ENCODE measurements at regions not wholly inside any gene's neighbourhood (a gene's known extent, or its start where the extent isn't known, plus 50 kb on each side); places are given as distances from the start of the nearest gene placed in this dataset.

- Histone ChIP-seq H4K20me1 (ENCODE audit: insufficient read depth, poor library complexity, severe bottlenecking) (no peaks in the 10 kb centered on the region), H2AFZ (no peak overlapping the region), H3K4me2 (no peak overlapping the region), H3K27me3 (no peaks in the 10 kb centered on the region), H3K4me3 (no peak overlapping the region), H3K4me1 (ENCODE audit: insufficient read depth) (no peaks in the 10 kb centered on the region), H3K27ac (no peak overlapping the region), H3K9me3 (ENCODE audit: low read depth) (no peaks in the 10 kb centered on the region), H3K79me2 (no peaks in the 10 kb centered on the region), H3K36me3 (replicated peaks; ENCODE audit: insufficient read depth, low read depth) (no peaks in the 10 kb centered on the region), H3K9me2 (replicated peaks; ENCODE audit: insufficient read depth) (no peaks in the 10 kb centered on the region)
- no peak for TF ChIP-seq EZH2phosphoT487 (IDR thresholded peaks at IDR 0.05; ENCODE audit: low read depth, severe bottlenecking, unreplicated experiment)
- no peak for TF ChIP-seq CTCF (IDR thresholded peaks at IDR 0.05; ENCODE audit: poor library complexity)
- TF ChIP-seq EZH2 (IDR thresholded peaks at IDR 0.05; ENCODE audit: borderline replicate concordance), result no peak
- DNase-seq (ENCODE audit: low spot score), result no peak
- WGBS (ENCODE audit: low lambda C conversion rate, missing lambda C conversion rate), result 74% methylated on average over 14 of the region's 14 CpGs
Measured at GRCh38 chr13:100811024-100811865, 136.7 kb upstream of the TMTC4 start.

GRCh38 chr13:100810481-100810880 is 135.9 kb upstream of the TMTC4 start:
- Histone ChIP-seq H3K36me3 (replicated peaks; ENCODE audit: insufficient read depth, low read depth) (no peaks in the 10 kb centered on the region), H4K20me1 (ENCODE audit: insufficient read depth, poor library complexity, severe bottlenecking) (no peaks in the 10 kb centered on the region), H3K79me2 (no peaks in the 10 kb centered on the region), H3K4me1 (ENCODE audit: insufficient read depth) (no peaks in the 10 kb centered on the region), H3K4me2 (no peak overlapping the region), H3K27me3 (no peaks in the 10 kb centered on the region), H3K9me3 (ENCODE audit: low read depth) (no peaks in the 10 kb centered on the region), H3K4me3 (no peak overlapping the region), H3K9me2 (replicated peaks; ENCODE audit: insufficient read depth) (no peaks in the 10 kb centered on the region), H3K27ac (no peak overlapping the region), H2AFZ (no peak overlapping the region)
- whole genome bisulfite sequencing (ENCODE audit: low lambda C conversion rate, missing lambda C conversion rate), result 90% methylated on average over 3 of the region's 3 CpGs
- DNase-seq (ENCODE audit: low spot score), result no peak
- no peak for TF ChIP-seq EZH2 (IDR thresholded peaks at IDR 0.05; ENCODE audit: borderline replicate concordance)
- TF ChIP-seq EZH2phosphoT487 (IDR thresholded peaks at IDR 0.05; ENCODE audit: low read depth, severe bottlenecking, unreplicated experiment), result no peak
- no peak for TF ChIP-seq CTCF (IDR thresholded peaks at IDR 0.05; ENCODE audit: poor library complexity)

- Histone ChIP-seq H3K36me3 (replicated peaks; ENCODE audit: insufficient read depth, low read depth) (no peaks in the 10 kb centered on the region), H3K9me3 (ENCODE audit: low read depth) (no peaks in the 10 kb centered on the region), H3K4me1 (ENCODE audit: insufficient read depth) (no peaks in the 10 kb centered on the region), H3K4me3 (no peak overlapping the region), H3K79me2 (no peaks in the 10 kb centered on the region), H3K9me2 (replicated peaks; ENCODE audit: insufficient read depth) (no peaks in the 10 kb centered on the region), H2AFZ (no peak overlapping the region), H4K20me1 (ENCODE audit: insufficient read depth, poor library complexity, severe bottlenecking) (no peaks in the 10 kb centered on the region), H3K27ac (no peak overlapping the region), H3K4me2 (no peak overlapping the region), H3K27me3 (no peaks in the 10 kb centered on the region)
- WGBS (ENCODE audit: low lambda C conversion rate, missing lambda C conversion rate), result 64% methylated on average over 3 of the region's 3 CpGs
- no peak for TF ChIP-seq EZH2phosphoT487 (IDR thresholded peaks at IDR 0.05; ENCODE audit: low read depth, severe bottlenecking, unreplicated experiment)
- no peak for TF ChIP-seq EZH2 (IDR thresholded peaks at IDR 0.05; ENCODE audit: borderline replicate concordance)
- TF ChIP-seq CTCF (IDR thresholded peaks at IDR 0.05; ENCODE audit: poor library complexity), result no peak
- no peak for DNase-seq (ENCODE audit: low spot score)
Measured at GRCh38 chr13:100809856-100810255, 135.3 kb upstream of the TMTC4 start.

Data from hepatocyte (in vitro differentiated cells).